Mesendoderm (in vitro differentiated cells): ENCODE measurements at regions not wholly inside any gene's neighbourhood (a gene's known extent, or its start where the extent isn't known, plus 50 kb on each side); places are given as distances from the start of the nearest gene placed in this dataset.

Source experiments
- DNase-seq: peaks from one replicate; pipeline ENCODE4 v3.0.0; 2013
- H2AK5ac ChIP-seq: 2 replicates; pipeline ENCODE4 v1.6.1; 2013; ENCODE audit warnings: low read length, inconsistent platforms
- H2BK120ac ChIP-seq: 2 replicates; pipeline ENCODE4 v1.6.1; 2013; ENCODE audit warnings: low read depth, mild to moderate bottlenecking, low read length, moderate library complexity, mixed read lengths
- H2BK15ac ChIP-seq: replicated peaks from 2 replicates; pipeline ENCODE4 v1.6.1; 2013; ENCODE audit warnings: low read depth, mild to moderate bottlenecking, moderate library complexity
- H2BK5ac ChIP-seq: 2 replicates; pipeline ENCODE4 v1.6.1; 2013; ENCODE audit warnings: low read length, inconsistent platforms
- H3K18ac ChIP-seq: 2 replicates; pipeline ENCODE4 v1.6.1; 2013; ENCODE audit warnings: mild to moderate bottlenecking, low read length, mixed read lengths
- H3K23ac ChIP-seq: one replicate; pipeline ENCODE4 v1.6.1; 2013; ENCODE audit warnings: low read length
- H3K27ac ChIP-seq: 2 replicates; pipeline ENCODE4 v1.5.1; 2013; ENCODE audit warnings: low read depth, mild to moderate bottlenecking, inconsistent platforms, low read length, moderate library complexity
- H3K27me3 ChIP-seq: 2 replicates; pipeline ENCODE4 v1.6.1; 2013; ENCODE audit warnings: low read length, control low read depth, mild to moderate bottlenecking, inconsistent platforms; ENCODE audit not compliant: insufficient read depth, poor library complexity
- H3K36me3 ChIP-seq: 2 replicates; pipeline ENCODE4 v1.6.1; 2013; ENCODE audit warnings: low read length, inconsistent platforms; ENCODE audit not compliant: control insufficient read depth, insufficient read depth
- H3K4ac ChIP-seq: one replicate; pipeline ENCODE4 v1.6.1; 2013; ENCODE audit warnings: low read depth, mild to moderate bottlenecking, low read length, moderate library complexity
- H3K4me1 ChIP-seq: 2 replicates; pipeline ENCODE4 v1.6.1; 2013; ENCODE audit warnings: low read depth, low read length, inconsistent platforms; ENCODE audit not compliant: control insufficient read depth
- H3K4me2 ChIP-seq: 2 replicates; pipeline ENCODE4 v1.6.1; 2013; ENCODE audit warnings: low read length
- H3K4me3 ChIP-seq: 2 replicates; pipeline ENCODE4 v1.5.1; 2013; ENCODE audit warnings: mild to moderate bottlenecking, low read length
- H3K56ac ChIP-seq: one replicate; pipeline ENCODE4 v1.6.1; 2013; ENCODE audit warnings: low read length
- H3K79me1 ChIP-seq: 2 replicates; pipeline ENCODE4 v1.6.1; 2013; ENCODE audit warnings: low read length, inconsistent platforms
- H3K79me2 ChIP-seq: 2 replicates; pipeline ENCODE4 v1.6.1; 2013; ENCODE audit warnings: mild to moderate bottlenecking, low read length; ENCODE audit not compliant: control insufficient read depth, insufficient read depth
- H3K9ac ChIP-seq: 2 replicates; pipeline ENCODE4 v1.6.1; 2013; ENCODE audit warnings: low read length, inconsistent platforms
- H4K5ac ChIP-seq: one replicate; pipeline ENCODE4 v1.6.1; 2013; ENCODE audit warnings: low read length
- H4K8ac ChIP-seq: one replicate; pipeline ENCODE4 v1.6.1; 2013; ENCODE audit warnings: low read depth, mild to moderate bottlenecking, control low read depth, low read length, moderate library complexity
- WGBS: extraction: QIAGEN DNeasy Blood & Tissue Kit; methylation state at CpG from one replicate; pipeline ENCODE4 v1.1.7; 2013; ENCODE audit warnings: low lambda C conversion rate, missing lambda C conversion rate; ENCODE audit not compliant: insufficient coverage; ENCODE audit errors: extremely low coverage; 5-methylcytosine and 5-hydroxymethylcytosine counted together

- no peak overlapping the region for H4K5ac ChIP-seq
- no peak overlapping the region for H3K4me3 ChIP-seq
- no peak overlapping the region for H3K18ac ChIP-seq
- no peaks in the 10 kb centered on the region for H3K36me3 ChIP-seq
- no peaks in the 10 kb centered on the region for H3K79me1 ChIP-seq
- no peak overlapping the region for H4K8ac ChIP-seq
- H3K27ac ChIP-seq, result no peak overlapping the region
- H3K27me3 ChIP-seq, result no peaks in the 10 kb centered on the region
- H3K4ac ChIP-seq, result no peak overlapping the region
- H3K56ac ChIP-seq, result no peak overlapping the region
- H2BK5ac ChIP-seq, result no peak overlapping the region
- DNase-seq, result peak; percentile 78
- no peak overlapping the region for H2AK5ac ChIP-seq
- H3K9ac ChIP-seq, result no peak overlapping the region
- no peak overlapping the region for H3K23ac ChIP-seq
- no peak overlapping the region for H2BK120ac ChIP-seq
- no peak overlapping the region for H2BK15ac ChIP-seq
- no CpG with 5 or more reads among the region's 6 CpGs for WGBS
- no peak overlapping the region for H3K4me2 ChIP-seq
- H3K79me2 ChIP-seq, result no peaks in the 10 kb centered on the region
- H3K4me1 ChIP-seq, result no peaks in the 10 kb centered on the region
Measured at GRCh38 chr7:64098-64915, 128.1 kb upstream of the FAM20C start.

- Histone ChIP-seq H3K27ac (no peak overlapping the region), H3K56ac (no peak overlapping the region), H3K9ac (no peak overlapping the region), H4K8ac (no peak overlapping the region), H4K5ac (no peak overlapping the region), H3K18ac (no peak overlapping the region), H3K27me3 (no peaks in the 10 kb centered on the region), H3K4me1 (no peaks in the 10 kb centered on the region), H2BK120ac (no peak overlapping the region), H3K4ac (no peak overlapping the region), H3K79me2 (no peaks in the 10 kb centered on the region), H2BK5ac (no peak overlapping the region), H3K4me3 (no peak overlapping the region), H3K4me2 (no peak overlapping the region), H3K23ac (no peak overlapping the region), H2BK15ac (no peak overlapping the region), H3K36me3 (no peaks in the 10 kb centered on the region), H3K79me1 (no peaks in the 10 kb centered on the region), H2AK5ac (no peak overlapping the region)
- WGBS, result no CpG with 5 or more reads among the region's 11 CpGs
- no peak for DNase-seq
Measured at GRCh38 chr7:64916-65341, 127.4 kb upstream of the FAM20C start.

DNA sequence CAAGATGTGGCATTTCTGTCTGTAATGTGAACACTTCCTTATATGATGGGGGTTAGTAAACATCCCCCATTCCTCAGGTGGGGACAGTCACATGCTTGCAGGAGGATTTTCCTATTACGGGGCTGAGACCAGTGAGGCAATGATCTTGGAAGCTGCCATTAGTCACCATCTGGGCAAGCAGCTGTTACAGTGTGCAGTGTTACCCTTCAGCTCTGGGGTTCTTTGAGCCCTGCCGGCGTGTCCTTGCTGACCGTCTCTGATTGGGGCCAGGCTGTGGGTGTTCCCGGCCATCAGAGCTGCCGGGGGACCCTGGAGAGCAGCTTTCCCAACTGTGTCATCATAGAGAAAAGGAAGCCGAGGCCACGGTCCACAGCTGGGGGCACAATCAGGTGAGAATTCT is 126.8 kb upstream of the FAM20C start:
- Histone ChIP-seq H3K79me1 (no peaks in the 10 kb centered on the region), H2BK120ac (no peak overlapping the region), H3K36me3 (no peaks in the 10 kb centered on the region), H2BK5ac (no peak overlapping the region), H3K4me3 (no peak overlapping the region), H4K5ac (no peak overlapping the region), H4K8ac (no peak overlapping the region), H3K18ac (no peak overlapping the region), H2BK15ac (no peak overlapping the region), H3K27ac (no peak overlapping the region), H3K23ac (no peak overlapping the region), H3K4me1 (no peaks in the 10 kb centered on the region), H3K4me2 (no peak overlapping the region), H3K4ac (no peak overlapping the region), H3K9ac (no peak overlapping the region), H2AK5ac (no peak overlapping the region), H3K27me3 (no peaks in the 10 kb centered on the region), H3K79me2 (no peaks in the 10 kb centered on the region), H3K56ac (no peak overlapping the region)
- no CpG with 5 or more reads among the region's 8 CpGs for WGBS
- no peak for DNase-seq

DNA sequence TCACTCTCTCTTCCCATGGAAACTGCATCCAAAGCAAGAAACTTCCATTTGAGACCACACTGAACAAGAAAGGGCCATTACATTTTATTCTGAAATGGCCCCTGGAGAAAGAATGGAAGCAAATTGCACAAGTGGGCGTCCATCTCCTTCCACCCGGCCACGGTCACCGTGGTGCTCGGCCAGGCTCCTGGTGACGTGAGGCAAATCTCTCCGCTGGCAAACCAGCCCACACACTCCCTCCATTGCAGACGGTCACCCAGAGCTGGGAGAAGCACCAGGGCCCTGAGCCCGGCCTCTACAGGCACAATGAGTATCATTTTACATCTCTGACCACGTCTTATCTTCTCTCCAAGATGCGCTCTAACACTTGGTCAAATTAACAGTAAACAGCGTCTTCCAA is 126.1 kb upstream of the FAM20C start:
- H3K4ac ChIP-seq, result no peak overlapping the region
- H4K5ac ChIP-seq, result no peak overlapping the region
- H3K36me3 ChIP-seq, result no peaks in the 10 kb centered on the region
- no peak overlapping the region for H3K23ac ChIP-seq
- no peaks in the 10 kb centered on the region for H3K79me1 ChIP-seq
- H2BK5ac ChIP-seq, result no peak overlapping the region
- no CpG with 5 or more reads among the region's 12 CpGs for WGBS
- H3K79me2 ChIP-seq, result no peaks in the 10 kb centered on the region
- no peak overlapping the region for H2BK15ac ChIP-seq
- H3K27ac ChIP-seq, result no peak overlapping the region
- H2AK5ac ChIP-seq, result no peak overlapping the region
- H4K8ac ChIP-seq, result no peak overlapping the region
- no peaks in the 10 kb centered on the region for H3K27me3 ChIP-seq
- no peak overlapping the region for H3K4me3 ChIP-seq
- no peak overlapping the region for H3K9ac ChIP-seq
- H2BK120ac ChIP-seq, result no peak overlapping the region
- H3K18ac ChIP-seq, result no peak overlapping the region
- DNase-seq, result no peak
- H3K4me1 ChIP-seq, result no peaks in the 10 kb centered on the region
- no peak overlapping the region for H3K4me2 ChIP-seq
- H3K56ac ChIP-seq, result no peak overlapping the region

- Histone ChIP-seq H3K18ac (no peak overlapping the region), H3K4me2 (no peak overlapping the region)
Measured at GRCh38 chr7:66741-67140, 125.6 kb upstream of the FAM20C start.

More at GRCh38 chr7:66741-67140, 125.6 kb upstream of the FAM20C start:
- WGBS, result no CpG with 5 or more reads among the region's 12 CpGs
- Histone ChIP-seq H3K27me3 (no peaks in the 10 kb centered on the region), H3K4ac (no peak overlapping the region), H3K79me1 (no peaks in the 10 kb centered on the region), H3K9ac (no peak overlapping the region), H3K23ac (no peak overlapping the region), H3K79me2 (no peaks in the 10 kb centered on the region), H2AK5ac (no peak overlapping the region), H4K8ac (no peak overlapping the region), H2BK5ac (no peak overlapping the region), H2BK120ac (no peak overlapping the region), H2BK15ac (no peak overlapping the region), H3K56ac (no peak overlapping the region), H3K27ac (no peak overlapping the region), H4K5ac (no peak overlapping the region), H3K36me3 (no peaks in the 10 kb centered on the region), H3K4me3 (no peak overlapping the region), H3K4me1 (no peaks in the 10 kb centered on the region)
- DNase-seq, result no peak
